NCI-H69 (cell line): ENCODE measurements at regions not wholly inside any gene's neighbourhood (a gene's known extent, or its start where the extent isn't known, plus 50 kb on each side); places are given as distances from the start of the nearest gene placed in this dataset.

Source experiments
- DNase-seq: peaks from one replicate; lab custom pipeline; 2025; lab: John Stamatoyannopoulos, UW

DNA sequence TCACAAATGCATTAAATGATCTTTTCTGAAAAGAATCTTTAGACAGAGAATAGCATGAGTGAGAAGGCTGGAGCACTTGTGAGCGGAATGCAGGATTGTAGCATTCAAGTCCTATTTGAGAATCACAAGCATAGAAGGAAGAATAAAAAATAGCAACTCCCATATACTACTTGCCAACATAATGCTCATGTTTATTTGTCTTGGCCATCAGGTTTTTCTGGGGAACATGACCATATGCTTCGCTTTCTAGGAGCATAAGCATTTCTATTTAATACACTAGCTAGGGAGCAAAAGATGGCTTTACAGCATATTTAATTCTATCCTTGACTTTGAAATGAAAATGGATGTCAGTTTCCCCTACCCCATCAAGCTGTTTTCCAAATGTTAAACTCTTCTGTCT lies 170.3 kb upstream of the MITF start:
- DNase-seq = no peak

DNA sequence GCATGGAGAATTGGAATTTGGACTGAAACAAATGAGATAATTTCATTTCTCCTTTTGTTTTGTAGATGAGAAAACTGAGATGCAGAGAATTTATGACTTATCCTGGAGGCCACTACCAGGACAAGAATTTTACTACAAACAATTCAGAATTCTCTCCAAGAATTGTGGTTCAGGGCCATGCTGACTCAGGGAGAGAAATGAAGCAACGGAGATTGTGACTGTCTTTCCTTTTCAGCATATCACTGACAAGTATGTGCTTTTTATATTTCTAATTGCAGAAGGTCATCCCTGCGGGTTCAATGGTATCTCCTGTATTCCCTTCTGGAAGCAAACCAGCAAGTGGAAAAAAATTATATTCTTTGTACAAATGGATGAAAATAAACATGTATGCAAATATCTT lies 170.8 kb upstream of the MITF start:
- DNase-seq = no peak

GRCh38 chr3:69567710-69568052 lies 171.6 kb upstream of the MITF start:
- DNase-seq = no peak

GRCh38 chr3:69567023-69567709 lies 172.1 kb upstream of the MITF start:
- no peak for DNase-seq

GRCh38 chr3:69566275-69566674 lies 173.0 kb upstream of the MITF start:
- no peak for DNase-seq

GRCh38 chr3:69565316-69565715 lies 173.9 kb upstream of the MITF start:
- DNase-seq = no peak

- DNase-seq = no peak
Observed at GRCh38 chr3:69563981-69564380, 175.3 kb upstream of the MITF start.

DNA sequence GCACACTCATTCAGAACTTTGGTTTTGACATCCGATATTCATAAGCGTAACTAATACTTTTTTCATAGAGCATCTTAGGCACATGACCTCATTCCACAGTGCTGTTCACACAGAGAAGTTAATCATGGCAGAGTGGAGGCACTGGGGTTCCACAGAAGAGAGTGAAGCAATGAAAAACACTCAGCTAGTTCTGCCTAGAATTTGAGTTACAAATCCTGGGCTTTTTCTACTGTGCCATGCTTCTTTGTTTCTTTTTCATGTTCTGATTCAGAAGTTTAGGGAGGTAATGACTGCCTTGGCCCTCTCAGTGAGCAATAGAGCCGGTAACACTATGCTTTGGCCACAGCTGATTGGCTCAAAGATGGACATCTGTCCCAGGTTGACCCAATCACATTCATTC lies 176.1 kb upstream of the MITF start:
- DNase-seq = no peak

GRCh38 chr3:69562020-69562419 lies 176.1 kb upstream of the FRMD4B start:
- no peak for DNase-seq

DNA sequence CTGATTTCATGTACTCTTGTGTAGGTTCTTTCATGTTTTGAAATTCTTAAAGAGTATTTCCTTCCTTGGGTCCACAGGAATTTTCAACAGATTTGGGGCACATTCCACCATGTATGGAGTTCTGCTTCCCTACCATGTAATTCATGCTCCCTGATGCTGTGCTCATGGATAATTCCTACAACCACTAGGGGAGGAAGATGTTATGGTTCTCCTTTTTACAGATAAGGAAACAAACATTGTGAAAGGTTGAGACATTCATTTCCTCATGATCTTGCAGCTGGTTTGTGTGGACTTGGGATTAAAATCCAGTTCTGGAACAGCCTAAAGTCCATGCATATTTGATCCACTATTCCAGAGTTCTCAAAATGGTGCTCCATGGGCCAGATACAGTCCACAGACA lies 174.9 kb upstream of the FRMD4B start:
- DNase-seq = no peak

DNA sequence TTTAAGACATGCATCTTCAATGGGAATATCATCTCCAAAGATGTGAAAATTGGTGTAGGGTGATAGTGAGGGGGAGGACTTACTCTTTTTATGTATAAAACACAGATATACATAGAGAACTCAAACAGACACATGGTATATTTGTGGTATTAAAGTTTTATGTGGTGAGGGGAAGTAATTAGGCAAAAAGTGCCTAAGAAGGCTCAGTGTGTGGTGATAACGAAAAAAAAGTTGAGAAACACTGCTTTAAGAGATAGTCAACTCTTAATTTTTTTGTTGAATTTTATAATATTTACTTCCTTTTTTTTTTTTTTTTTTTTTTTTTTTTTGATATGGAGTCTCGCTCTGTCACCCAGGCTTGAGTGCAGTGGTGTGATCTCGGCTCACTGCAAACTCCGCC lies 174.2 kb upstream of the FRMD4B start:
- DNase-seq = no peak

DNA sequence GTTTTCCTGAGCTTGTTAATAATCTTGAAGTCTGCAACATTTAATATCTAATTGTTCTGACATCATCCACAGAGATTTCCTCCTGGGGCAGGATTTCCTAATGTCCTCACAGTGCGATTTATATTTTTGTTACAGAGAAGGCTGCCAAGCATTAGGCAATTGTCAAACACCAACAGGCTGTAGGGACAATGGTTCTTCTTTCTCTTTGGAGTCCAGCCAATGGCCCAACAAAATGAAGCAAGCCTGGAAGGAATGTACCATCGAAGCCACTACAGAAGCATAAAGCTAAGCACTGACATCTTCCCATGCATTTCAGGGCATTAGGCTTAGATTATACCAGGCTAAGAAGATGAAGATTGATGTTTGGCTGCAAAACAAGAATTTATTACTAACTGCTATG lies 173.0 kb upstream of the FRMD4B start:
- DNase-seq = no peak

GRCh38 chr3:69554576-69554975 lies 168.7 kb upstream of the FRMD4B start:
- no peak for DNase-seq

- no peak for DNase-seq
Observed at GRCh38 chr3:69553888-69554287, 168.0 kb upstream of the FRMD4B start.

DNA sequence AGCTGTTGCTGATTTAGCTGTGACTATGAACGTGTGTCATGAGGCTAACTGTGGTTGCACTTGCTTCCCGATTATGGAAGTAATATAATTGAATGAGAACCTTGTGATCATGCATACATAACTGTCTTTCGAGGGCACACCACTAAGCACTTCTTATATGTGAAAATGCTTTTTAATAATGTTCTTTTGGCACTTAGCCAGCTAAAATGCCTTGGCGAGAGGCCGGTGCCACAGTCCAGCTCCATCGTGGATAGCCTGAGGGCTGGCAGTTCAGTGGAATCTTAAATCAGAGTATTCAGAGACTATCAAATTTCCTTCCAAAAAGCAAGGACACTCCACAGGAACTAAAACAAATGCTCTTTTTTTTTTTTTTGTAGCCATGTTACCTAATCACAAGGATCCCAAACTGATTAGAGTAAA lies 161.6 kb upstream of the FRMD4B start:
- no peak for DNase-seq

DNA sequence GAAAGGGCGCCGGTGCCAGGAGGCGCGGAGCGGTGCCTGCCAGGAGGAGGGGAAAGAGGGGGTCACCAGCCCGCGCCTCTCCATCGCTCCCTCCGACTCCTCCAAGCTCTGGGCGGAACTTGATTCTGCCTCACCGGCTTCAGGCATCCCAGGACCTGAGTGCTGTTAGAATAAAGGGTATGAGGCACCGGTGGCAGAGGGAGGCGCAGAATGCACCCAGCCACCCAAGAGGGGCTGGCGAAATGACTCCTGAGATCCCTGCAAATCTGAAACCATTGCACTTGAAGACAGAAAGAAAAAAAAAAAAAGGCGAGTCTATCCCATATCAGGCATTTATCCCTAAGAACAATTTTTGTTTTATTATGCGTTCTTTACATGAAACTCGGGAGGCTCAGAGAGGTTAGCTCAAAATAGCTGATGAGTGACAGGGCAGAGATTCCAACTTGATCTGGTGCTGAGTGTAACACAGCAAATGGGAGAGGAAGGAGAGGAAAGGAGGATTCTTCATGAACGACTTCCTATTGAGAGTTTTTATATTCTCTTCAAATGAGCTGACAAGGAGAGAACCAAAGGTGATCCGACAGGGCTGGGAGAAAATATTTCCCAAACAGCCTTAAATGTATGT lies 157.0 kb upstream of the FRMD4B start:
- no peak for DNase-seq

GRCh38 chr3:69542089-69542804 lies 156.4 kb upstream of the FRMD4B start:
- DNase-seq = no peak

GRCh38 chr3:69541711-69542088 lies 155.8 kb upstream of the FRMD4B start:
- DNase-seq = peak; percentile 0

GRCh38 chr3:69540706-69541581 lies 155.1 kb upstream of the FRMD4B start:
- peak; percentile 0 for DNase-seq

DNA sequence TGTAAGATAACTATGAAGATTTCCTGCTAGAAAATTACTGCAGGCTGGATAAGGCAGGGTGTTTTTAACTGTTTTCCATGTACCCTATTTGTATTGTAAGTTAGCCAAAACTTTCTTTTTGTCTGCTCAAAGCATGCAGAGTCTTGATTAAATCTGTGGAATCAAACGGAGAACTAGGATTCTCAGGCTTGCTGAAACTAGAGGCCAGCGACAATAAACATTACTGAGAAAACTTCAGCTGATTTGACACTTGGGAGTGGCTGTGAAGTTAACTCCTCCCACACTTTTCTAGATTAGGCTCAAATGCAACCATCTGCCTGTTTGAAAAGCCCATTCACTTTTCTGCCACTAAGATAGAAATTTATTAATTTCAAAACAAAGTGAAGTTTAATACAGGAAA lies 153.2 kb upstream of the FRMD4B start:
- no peak for DNase-seq

DNA sequence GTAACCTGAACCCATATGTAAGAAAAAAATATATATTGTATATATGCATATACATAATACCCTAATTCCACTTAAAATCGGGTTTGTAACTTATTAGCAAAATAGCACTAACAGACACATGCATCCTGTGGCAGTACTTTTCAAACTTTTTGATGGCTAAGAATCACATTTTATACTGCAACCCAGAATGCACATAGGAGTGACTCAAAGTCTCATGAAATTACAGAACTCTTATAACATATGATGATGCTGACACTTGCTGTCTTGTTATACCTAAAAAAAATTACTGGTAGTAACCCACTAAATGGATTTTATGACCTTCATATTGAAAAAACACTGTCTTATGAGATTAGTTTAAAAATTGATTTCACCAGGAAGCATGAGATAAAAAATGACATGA lies 152.4 kb upstream of the FRMD4B start:
- no peak for DNase-seq

DNA sequence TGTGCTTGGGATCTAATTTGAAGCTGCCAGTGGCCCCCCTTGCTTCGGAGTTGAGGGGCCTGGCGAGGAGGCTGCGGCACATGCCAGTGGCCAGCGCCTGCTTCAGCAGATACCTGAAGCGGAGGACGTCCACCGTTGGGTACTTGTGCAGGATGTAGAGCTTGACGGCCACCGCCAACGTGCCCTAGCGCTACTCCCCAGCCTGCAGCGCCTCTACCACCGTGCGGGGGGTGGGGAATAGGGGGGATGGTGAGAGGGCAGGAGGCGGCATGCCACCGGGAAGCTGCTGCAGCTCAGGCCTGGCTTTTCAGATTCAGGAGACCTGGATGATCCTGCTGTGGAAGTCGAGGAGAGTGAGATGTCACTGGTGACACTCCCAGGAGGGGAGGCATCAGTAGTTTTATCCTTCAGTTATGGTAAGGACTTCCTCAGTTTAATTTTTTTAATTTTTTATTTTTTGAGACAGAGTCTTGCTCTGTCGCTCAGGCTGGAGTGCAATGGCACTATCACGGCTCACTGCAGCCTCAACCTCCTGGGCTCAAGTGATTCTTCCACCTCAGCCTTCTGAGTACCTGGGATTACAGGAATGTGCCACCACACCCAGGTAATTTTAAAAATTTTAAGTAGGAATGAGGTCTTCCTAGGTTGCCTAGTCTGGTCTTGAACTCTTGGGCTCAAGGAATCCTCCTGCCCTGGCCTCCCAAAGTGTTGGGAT lies 150.6 kb upstream of the FRMD4B start:
- no peak for DNase-seq
